Activated CD4-positive, alpha-beta T cell treated with anti-CD3 and anti-CD28 coated beads, Interleukin-2, amount 50 U/mL, for 1 hour (primary cell): ENCODE measurements at regions not wholly inside any gene's neighbourhood (a gene's known extent, or its start where the extent isn't known, plus 50 kb on each side); places are given as distances from the start of the nearest gene placed in this dataset.

Experiments used
- DNase-seq: peaks from one replicate; pipeline ENCODE4 v3.0.0-alpha.2; 2020

- DNase-seq = no peak
Observed at GRCh38 chr3:59540241-59540640, 490.4 kb upstream of the CFAP20DC start.

- no peak for DNase-seq
Observed at GRCh38 chr3:59538753-59539432, 489.1 kb upstream of the CFAP20DC start.

- no peak for DNase-seq
Observed at GRCh38 chr3:59535791-59536221, 486.0 kb upstream of the CFAP20DC start.

GRCh38 chr3:59531994-59532393 is 482.2 kb upstream of the CFAP20DC start:
- no peak for DNase-seq

GRCh38 chr3:59531066-59531745 is 481.4 kb upstream of the CFAP20DC start:
- DNase-seq = no peak

- no peak for DNase-seq
Observed at GRCh38 chr3:59528251-59528650, 478.4 kb upstream of the CFAP20DC start.

- DNase-seq = no peak
Observed at GRCh38 chr3:59527493-59527892, 477.7 kb upstream of the CFAP20DC start.

GRCh38 chr3:59526999-59527398 is 477.2 kb upstream of the CFAP20DC start:
- no peak for DNase-seq

GRCh38 chr3:59522550-59522949 is 472.7 kb upstream of the CFAP20DC start:
- no peak for DNase-seq

- DNase-seq = no peak
Observed at GRCh38 chr3:59519094-59519493, 469.3 kb upstream of the CFAP20DC start.

- DNase-seq = no peak
Observed at GRCh38 chr3:59518283-59519055, 468.6 kb upstream of the CFAP20DC start.

GRCh38 chr3:59517388-59517787 is 467.6 kb upstream of the CFAP20DC start:
- DNase-seq = no peak

GRCh38 chr3:59515966-59516365 is 466.1 kb upstream of the CFAP20DC start:
- DNase-seq = no peak

- DNase-seq = no peak
Observed at GRCh38 chr3:59514865-59515482, 465.1 kb upstream of the CFAP20DC start.

- DNase-seq = no peak
Observed at GRCh38 chr3:59513570-59513969, 463.7 kb upstream of the CFAP20DC start.

GRCh38 chr3:59512066-59512465 is 462.2 kb upstream of the CFAP20DC start:
- no peak for DNase-seq

GRCh38 chr3:59510576-59510975 is 460.8 kb upstream of the CFAP20DC start:
- no peak for DNase-seq

- no peak for DNase-seq
Observed at GRCh38 chr3:59508273-59508672, 458.4 kb upstream of the CFAP20DC start.

GRCh38 chr3:59506191-59506590 is 456.4 kb upstream of the CFAP20DC start:
- no peak for DNase-seq

- DNase-seq = no peak
Observed at GRCh38 chr3:59503441-59503840, 453.6 kb upstream of the CFAP20DC start.

GRCh38 chr3:59502806-59503205 is 453.0 kb upstream of the CFAP20DC start:
- DNase-seq = no peak

GRCh38 chr3:59499954-59500353 is 450.1 kb upstream of the CFAP20DC start:
- DNase-seq = no peak

GRCh38 chr3:59499000-59499399 is 449.2 kb upstream of the CFAP20DC start:
- no peak for DNase-seq
